IPS DF 6.9 (cell line): ENCODE measurements at regions not wholly inside any gene's neighbourhood (a gene's known extent, or its start where the extent isn't known, plus 50 kb on each side); places are given as distances from the start of the nearest gene placed in this dataset.
"Not testable (repeated sequence)": the region's sequence is repeated elsewhere in the genome, so short reads cannot be mapped to it uniquely, and the experiment has no call there.

Source experiments
- DNase-seq: peaks from one replicate; pipeline ENCODE4 v3.0.0-alpha.2; 2013; ENCODE audit warnings: low read depth, low spot score
- H3K27ac ChIP-seq: one replicate; pipeline ENCODE4 v1.5.1; 2013; ENCODE audit warnings: low read length, control low read depth
- H3K27me3 ChIP-seq: 2 replicates; pipeline ENCODE4 v1.6.1; 2013; ENCODE audit warnings: mild to moderate bottlenecking, low read length; ENCODE audit not compliant: control insufficient read depth, insufficient read depth
- H3K36me3 ChIP-seq: 2 replicates; pipeline ENCODE4 v1.6.1; 2013; ENCODE audit warnings: low read length; ENCODE audit not compliant: control insufficient read depth, insufficient read depth
- H3K4me1 ChIP-seq: 2 replicates; pipeline ENCODE4 v1.6.1; 2013; ENCODE audit warnings: low read length; ENCODE audit not compliant: control insufficient read depth, insufficient read depth
- H3K4me3 ChIP-seq: 2 replicates; pipeline ENCODE4 v1.5.1; 2013; ENCODE audit warnings: mild to moderate bottlenecking, low read length
- H3K9me3 ChIP-seq: 2 replicates; pipeline ENCODE4 v1.6.1; 2013; ENCODE audit warnings: low read length, inconsistent platforms; ENCODE audit not compliant: control insufficient read depth, insufficient read depth
- WGBS: extraction: QIAGEN DNeasy Blood & Tissue Kit; methylation state at CpG from one replicate; pipeline ENCODE4 v1.1.7; 2013; ENCODE audit warnings: mixed read lengths, missing lambda C conversion rate; ENCODE audit not compliant: insufficient read length, insufficient coverage; 5-methylcytosine and 5-hydroxymethylcytosine counted together

GRCh38 chrX:111041018-111041462, 55.0 kb upstream of the PAK3 start:
- Histone ChIP-seq H3K4me1 (no peaks in the 10 kb centered on the region), H3K36me3 (no peaks in the 10 kb centered on the region), H3K9me3 (no peaks in the 10 kb centered on the region), H3K4me3 (no peak overlapping the region), H3K27ac (no peak overlapping the region), H3K27me3 (no peaks in the 10 kb centered on the region)
- WGBS, result no CpG with 5 or more reads among the region's 4 CpGs
- DNase-seq, result no peak

GRCh38 chrX:111040377-111041017, 55.5 kb upstream of the PAK3 start:
- H3K27me3 ChIP-seq, result no peaks in the 10 kb centered on the region
- no peaks in the 10 kb centered on the region for H3K36me3 ChIP-seq
- H3K4me1 ChIP-seq, result no peaks in the 10 kb centered on the region
- WGBS, result no CpG with 5 or more reads among the region's 3 CpGs
- no peak for DNase-seq
- no peaks in the 10 kb centered on the region for H3K9me3 ChIP-seq
- no peak overlapping the region for H3K27ac ChIP-seq
- H3K4me3 ChIP-seq, result no peak overlapping the region

- H3K4me3 ChIP-seq, result no peak overlapping the region
- no peaks in the 10 kb centered on the region for H3K9me3 ChIP-seq
- no peaks in the 10 kb centered on the region for H3K27me3 ChIP-seq
- no peak overlapping the region for H3K27ac ChIP-seq
- H3K4me1 ChIP-seq, result no peaks in the 10 kb centered on the region
- WGBS, result no CpG with 5 or more reads among the region's 2 CpGs
- no peaks in the 10 kb centered on the region for H3K36me3 ChIP-seq
- DNase-seq, result no peak
Measured at GRCh38 chrX:111039606-111040005, 56.4 kb upstream of the PAK3 start.

GRCh38 chrX:111035991-111036390, 60.0 kb upstream of the PAK3 start:
- no peak overlapping the region for H3K27ac ChIP-seq
- H3K27me3 ChIP-seq, result no peaks in the 10 kb centered on the region
- no peak for DNase-seq
- no peaks in the 10 kb centered on the region for H3K36me3 ChIP-seq
- H3K4me3 ChIP-seq, result no peak overlapping the region
- no CpG with 5 or more reads among the region's 2 CpGs for WGBS
- no peaks in the 10 kb centered on the region for H3K4me1 ChIP-seq
- H3K9me3 ChIP-seq, result no peaks in the 10 kb centered on the region

GRCh38 chrX:111035256-111035655, 60.7 kb upstream of the PAK3 start:
- Histone ChIP-seq H3K27me3 (no peaks in the 10 kb centered on the region), H3K4me3 (no peak overlapping the region), H3K27ac (no peak overlapping the region), H3K9me3 (no peaks in the 10 kb centered on the region), H3K4me1 (no peaks in the 10 kb centered on the region), H3K36me3 (no peaks in the 10 kb centered on the region)
- WGBS, result no CpG with 5 or more reads among the region's 2 CpGs
- no peak for DNase-seq

- H3K27me3 ChIP-seq, H3K27ac ChIP-seq, H3K9me3 ChIP-seq, H3K4me3 ChIP-seq, H3K4me1 ChIP-seq, DNase-seq, H3K36me3 ChIP-seq: not testable (repeated sequence)
- WGBS, result no CpG with 5 or more reads among the region's 1 CpG
Measured at GRCh38 chrX:111022998-111023397, 73.0 kb upstream of the PAK3 start.

- Histone ChIP-seq H3K9me3 (no peaks in the 10 kb centered on the region), H3K27ac (no peak overlapping the region), H3K4me3 (no peak overlapping the region), H3K36me3 (no peaks in the 10 kb centered on the region), H3K4me1 (no peaks in the 10 kb centered on the region), H3K27me3 (no peaks in the 10 kb centered on the region)
- no peak for DNase-seq
- no CpG with 5 or more reads among the region's 1 CpG for WGBS
Measured at GRCh38 chrX:111020283-111020682, 75.7 kb upstream of the PAK3 start.

- Histone ChIP-seq H3K36me3 (no peaks in the 10 kb centered on the region), H3K27ac (no peak overlapping the region), H3K27me3 (no peaks in the 10 kb centered on the region), H3K4me3 (no peak overlapping the region), H3K9me3 (no peaks in the 10 kb centered on the region), H3K4me1 (no peaks in the 10 kb centered on the region)
- no CpG with 5 or more reads among the region's 3 CpGs for WGBS
- DNase-seq, result no peak
Measured at GRCh38 chrX:111013778-111014455, 82.1 kb upstream of the PAK3 start.

GRCh38 chrX:111010111-111010510, 85.9 kb upstream of the PAK3 start:
- Histone ChIP-seq H3K9me3 (no peaks in the 10 kb centered on the region), H3K4me1 (no peaks in the 10 kb centered on the region), H3K27ac (no peak overlapping the region), H3K4me3 (no peak overlapping the region), H3K36me3 (no peaks in the 10 kb centered on the region), H3K27me3 (no peaks in the 10 kb centered on the region)
- no peak for DNase-seq
- no CpG with 5 or more reads among the region's 3 CpGs for WGBS

- WGBS, result no CpG with 5 or more reads among the region's 3 CpGs
- H3K27ac ChIP-seq, result no peak overlapping the region
- H3K9me3 ChIP-seq, result no peaks in the 10 kb centered on the region
- H3K27me3 ChIP-seq, result no peaks in the 10 kb centered on the region
- no peaks in the 10 kb centered on the region for H3K36me3 ChIP-seq
- no peak overlapping the region for H3K4me3 ChIP-seq
- DNase-seq, result no peak
- no peaks in the 10 kb centered on the region for H3K4me1 ChIP-seq
Measured at GRCh38 chrX:111009256-111009655, 86.7 kb upstream of the PAK3 start.

- H3K9me3 ChIP-seq, result no peaks in the 10 kb centered on the region
- no peak overlapping the region for H3K27ac ChIP-seq
- no peaks in the 10 kb centered on the region for H3K27me3 ChIP-seq
- H3K4me3 ChIP-seq, result no peak overlapping the region
- DNase-seq, result no peak
- H3K36me3 ChIP-seq, result no peaks in the 10 kb centered on the region
- H3K4me1 ChIP-seq, result no peaks in the 10 kb centered on the region
- no CpG with 5 or more reads among the region's 2 CpGs for WGBS
Measured at GRCh38 chrX:111008126-111008525, 87.9 kb upstream of the PAK3 start.
